ENCODE measurements at regions not wholly inside any gene's neighbourhood (a gene's known extent, or its start where the extent isn't known, plus 50 kb on each side); places are given as distances from the start of the nearest gene placed in this dataset.

DNA sequence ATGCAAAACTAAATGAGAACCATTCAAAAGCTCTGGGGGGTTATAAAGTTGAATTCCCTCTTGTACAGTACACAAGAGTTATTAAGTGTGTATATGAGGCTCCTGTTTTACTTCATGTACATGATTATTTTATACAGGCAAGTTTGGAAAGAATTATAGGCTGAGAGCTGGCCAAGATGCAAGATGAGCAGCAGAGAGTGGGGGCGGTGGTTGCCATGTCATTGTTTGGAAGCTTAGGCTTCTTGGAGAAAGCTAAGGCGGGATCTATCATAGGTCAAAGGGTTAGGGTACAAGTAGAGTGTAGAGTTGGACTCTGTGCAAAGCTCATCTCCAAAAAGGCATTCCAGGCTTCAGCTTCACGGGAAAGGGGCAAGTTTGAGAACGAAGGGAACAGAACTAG is 297.1 kb upstream of the TBX3 start:
- no peak for DNase-seq (ENCODE audit: low read depth in 4 of 4, low spot score in 3 of 4)

DNA sequence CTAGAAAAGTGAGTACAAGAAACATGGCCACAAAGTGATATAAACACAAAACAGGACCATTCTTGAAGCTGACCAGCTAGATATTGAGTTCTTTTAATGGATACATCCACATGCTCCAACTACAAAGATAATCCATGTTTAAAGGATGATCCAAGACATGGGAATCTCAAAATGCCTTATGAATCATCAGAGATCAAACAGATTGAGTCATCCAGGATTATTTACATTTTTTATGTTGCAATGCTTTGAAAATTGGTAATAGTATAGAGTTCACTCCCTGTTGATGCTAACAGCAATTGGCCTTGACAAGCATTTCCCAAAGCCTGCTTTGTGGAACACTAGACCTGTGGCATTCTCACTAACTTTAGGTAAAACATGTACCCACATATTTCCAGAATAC is 293.0 kb upstream of the TBX3 start:
- DNase-seq (ENCODE audit: low read depth in 4 of 4, low spot score in 3 of 4) = no peak

DNA sequence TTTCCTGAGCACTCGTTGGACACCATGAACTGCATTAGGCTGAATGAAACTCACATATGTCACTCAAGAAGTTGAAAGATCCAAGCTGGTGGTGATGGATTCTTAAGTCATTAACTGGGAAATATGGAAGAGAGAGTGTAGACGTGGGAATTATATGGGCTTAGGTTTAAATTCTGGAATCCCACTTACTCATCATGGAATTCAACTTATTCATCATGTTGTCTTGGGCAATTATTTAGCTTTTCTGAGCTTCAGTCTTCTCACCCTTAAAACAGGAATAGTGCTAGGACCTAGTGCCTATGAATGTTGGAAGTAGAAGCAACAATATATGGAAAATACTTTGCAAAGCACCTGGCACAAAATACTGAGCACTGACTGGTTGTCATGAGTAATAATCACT is 292.4 kb upstream of the TBX3 start:
- DNase-seq (ENCODE audit: low read depth in 4 of 4, low spot score in 3 of 4) = no peak

DNA sequence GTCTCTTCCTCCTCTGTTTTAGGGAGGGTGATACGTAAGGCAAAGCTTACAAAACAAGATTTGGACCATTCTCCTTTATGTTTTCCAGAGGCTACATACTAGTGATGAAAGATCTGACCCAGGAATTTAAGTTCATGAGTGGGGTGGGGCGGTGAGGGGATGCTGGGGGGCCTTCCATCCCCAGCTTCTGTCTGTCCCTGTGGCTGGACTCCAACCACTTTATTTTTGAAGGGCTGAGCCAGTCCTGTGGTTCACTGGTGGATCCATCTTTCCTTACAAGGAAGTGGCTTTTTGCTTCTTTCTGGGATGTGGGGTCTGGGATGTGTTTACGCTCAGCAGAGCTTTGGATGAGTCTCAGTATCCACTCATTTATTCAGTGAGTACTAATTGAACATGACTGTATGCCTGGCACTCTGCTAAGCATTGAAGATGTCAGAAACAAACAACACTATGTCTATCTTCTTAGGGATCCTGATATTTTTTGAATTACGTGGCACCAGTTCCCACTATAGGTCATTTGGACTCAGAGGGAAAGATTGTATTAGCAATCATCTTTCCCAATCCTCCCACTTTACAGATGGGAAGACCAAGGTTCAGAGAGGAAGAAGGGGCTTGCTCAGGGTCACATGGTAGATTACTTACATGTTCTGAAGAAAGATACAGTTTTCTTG is 291.8 kb upstream of the TBX3 start:
- no peak for DNase-seq (ENCODE audit: low read depth in 4 of 4, low spot score in 3 of 4)

DNA sequence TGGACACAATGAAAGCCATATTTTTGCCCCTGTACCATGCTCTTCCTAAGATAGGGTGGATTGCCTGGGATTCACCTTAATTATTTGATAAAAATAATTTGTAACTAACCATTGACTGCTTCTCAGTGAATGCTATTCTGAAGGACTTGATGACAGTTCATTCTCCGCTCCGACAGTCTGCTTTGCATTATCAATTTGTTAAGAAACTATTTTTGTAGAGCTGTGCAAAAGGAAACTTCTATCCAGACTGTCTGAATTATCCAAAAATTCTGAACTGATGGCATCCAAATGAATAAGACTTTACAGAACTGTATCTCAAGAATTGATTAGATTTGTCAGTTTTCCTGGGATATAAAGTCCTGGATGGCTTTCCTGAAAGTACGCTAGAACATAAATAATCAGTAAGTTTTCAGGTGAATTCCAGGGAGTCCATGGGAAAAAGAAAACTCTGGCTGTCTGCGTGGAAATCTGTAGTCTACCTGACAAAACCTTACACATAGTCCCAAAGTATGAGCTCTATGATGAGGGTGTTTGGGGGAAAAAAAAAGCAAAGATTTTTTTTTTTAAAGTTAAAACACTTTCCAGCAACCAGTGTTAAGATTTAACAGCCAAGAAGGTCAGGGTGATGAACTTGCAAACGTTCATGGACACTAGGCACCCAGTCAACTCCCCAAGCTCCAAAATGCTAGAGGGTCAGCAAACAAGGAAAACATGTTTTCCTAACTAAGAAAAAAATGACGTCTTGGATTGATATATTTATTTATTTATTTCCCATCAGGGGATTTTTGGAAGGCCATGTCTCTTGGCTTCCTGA is 291.1 kb upstream of the TBX3 start:
- DNase-seq (ENCODE audit: low read depth in 4 of 4, low spot score in 3 of 4) = no peak

DNA sequence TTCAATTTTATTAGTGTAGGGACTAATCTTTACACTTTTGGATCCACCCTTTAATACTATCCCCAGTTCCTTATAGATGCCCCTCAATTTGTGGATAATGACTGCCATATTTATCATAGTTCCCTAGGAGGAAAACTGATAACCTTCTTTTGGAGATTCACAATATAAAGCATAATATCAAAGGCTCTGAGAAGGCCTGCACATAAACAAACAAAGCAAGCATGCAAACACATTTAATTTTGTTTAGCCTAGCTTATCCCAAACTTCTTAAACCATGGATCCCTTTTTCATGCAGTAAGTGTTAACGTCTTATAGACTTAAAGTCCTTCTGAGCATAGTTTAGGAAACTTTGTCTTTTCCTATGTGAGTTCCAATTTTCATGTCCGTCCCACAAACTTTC is 290.4 kb upstream of the TBX3 start:
- no peak for DNase-seq (ENCODE audit: low read depth in 4 of 4, low spot score in 3 of 4)

DNA sequence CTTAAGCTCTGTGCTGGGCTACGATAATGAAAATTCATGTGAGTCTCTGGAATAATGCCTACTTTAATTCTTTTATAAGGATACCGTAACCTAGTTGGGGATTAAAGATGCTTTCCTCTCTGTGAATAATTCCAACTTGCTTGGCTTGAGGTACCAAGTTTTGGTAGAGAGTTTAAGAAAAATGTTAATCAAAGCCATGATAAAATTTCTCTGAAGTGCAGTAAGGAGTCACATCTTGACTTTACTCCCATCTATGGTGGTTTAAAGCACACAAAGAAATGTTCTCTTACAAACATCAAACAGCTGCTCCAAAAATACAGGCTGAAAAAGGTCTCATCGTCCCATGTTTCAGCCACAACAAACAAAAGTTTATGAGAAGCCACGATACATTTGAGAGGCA is 284.8 kb upstream of the TBX3 start:
- DNase-seq (ENCODE audit: low read depth in 4 of 4, low spot score in 3 of 4) = no peak

DNA sequence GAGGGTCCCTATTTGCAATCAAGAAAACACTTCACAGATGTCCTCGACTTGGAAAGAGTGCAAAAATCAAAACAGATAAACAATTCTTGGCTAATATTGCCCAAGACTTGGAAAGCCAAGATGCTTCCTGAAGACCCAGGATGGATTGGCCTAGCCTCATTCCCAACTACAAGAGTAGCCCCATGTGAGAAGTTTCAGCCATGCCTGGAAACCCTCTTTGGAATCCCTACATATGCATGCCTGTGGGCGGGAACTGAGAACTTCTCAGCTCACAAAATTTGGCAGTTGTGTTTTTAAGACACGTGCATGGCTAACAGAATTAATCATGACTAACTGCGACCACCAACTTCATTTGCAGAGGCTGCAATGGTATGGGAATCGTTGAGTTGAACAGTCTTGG is 283.2 kb upstream of the TBX3 start:
- no peak for DNase-seq (ENCODE audit: low read depth in 4 of 4, low spot score in 3 of 4)

DNA sequence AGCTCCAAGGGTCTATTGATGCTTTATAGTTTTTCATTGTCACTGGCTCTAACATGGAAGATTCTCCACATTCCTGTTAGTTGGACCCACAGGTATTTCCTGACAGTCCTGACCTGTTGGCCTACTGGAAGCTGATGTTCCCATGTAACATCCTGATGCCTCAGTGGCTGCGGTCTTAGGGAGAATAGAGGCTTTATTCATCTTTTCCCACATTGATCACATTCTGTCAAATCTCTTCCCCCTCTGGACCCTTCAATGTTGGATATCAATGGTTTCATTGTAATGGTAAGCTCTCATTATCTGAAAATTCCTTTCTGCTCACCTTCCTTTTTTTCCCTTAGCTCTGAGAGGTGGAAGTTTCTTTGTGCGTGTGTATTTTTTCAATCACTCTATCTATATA is 280.9 kb upstream of the TBX3 start:
- DNase-seq (ENCODE audit: low read depth in 4 of 4, low spot score in 3 of 4) = no peak

DNA sequence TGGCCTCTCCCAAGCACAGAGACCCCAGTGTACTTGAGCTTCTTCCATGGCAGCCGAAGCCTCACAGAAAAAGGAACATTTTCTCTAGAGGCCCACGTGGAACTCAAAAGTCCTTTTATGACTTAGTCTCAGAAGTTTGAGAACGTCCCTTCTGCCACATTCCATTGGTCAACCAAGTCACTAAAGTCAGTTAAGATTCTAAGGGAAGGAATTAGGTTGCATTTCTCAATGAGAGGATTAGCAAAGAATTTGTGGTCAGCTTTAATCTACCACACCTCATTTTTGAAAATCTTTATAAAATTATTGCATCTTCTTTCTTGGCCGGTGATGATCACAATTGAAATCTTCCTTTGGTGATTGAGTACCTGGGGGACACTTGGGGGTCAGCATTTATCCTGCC is 279.9 kb upstream of the TBX3 start:
- DNase-seq (ENCODE audit: low read depth in 4 of 4, low spot score in 3 of 4) = no peak

DNA sequence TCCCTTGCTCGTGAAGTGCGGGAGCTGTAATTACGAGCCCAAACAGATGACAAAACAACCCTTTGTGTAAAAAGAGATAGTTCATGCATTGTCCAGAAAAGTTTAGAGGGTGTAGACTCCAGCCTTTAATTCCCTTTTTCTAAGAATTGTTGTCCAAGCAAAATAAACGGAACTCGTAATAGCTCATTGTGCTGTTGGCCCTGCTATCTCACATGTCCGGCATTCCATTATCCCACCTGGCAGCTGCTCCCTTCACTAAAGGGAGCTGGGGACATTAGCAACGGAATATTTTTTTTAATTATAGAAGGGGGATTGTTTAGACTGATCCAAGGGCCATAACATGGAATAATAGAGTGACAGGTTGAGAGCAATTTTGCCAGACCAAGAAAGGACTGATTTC is 277.5 kb upstream of the TBX3 start:
- DNase-seq (ENCODE audit: low read depth in 4 of 4, low spot score in 3 of 4) = no peak

DNA sequence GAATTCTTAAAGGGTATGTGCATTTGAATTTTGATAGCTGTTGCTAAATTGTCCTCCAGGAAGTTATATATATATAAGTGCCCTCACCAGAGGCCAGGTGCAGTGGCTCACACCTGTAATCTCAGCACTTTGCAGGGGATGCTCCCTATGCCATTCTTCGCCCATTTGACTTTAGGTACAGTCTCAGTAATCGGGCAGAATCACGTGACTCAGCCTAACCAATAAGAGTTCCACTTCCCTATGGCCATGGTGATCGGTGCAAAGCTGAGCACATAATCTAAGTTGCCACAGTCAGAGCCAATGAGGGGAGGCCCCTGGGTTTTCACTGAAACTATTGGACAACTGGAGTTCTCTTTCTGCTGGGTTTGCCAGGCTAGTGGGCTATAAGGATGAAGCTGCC is 274.6 kb upstream of the TBX3 start:
- DNase-seq (ENCODE audit: low read depth in 4 of 4, low spot score in 3 of 4) = no peak

DNA sequence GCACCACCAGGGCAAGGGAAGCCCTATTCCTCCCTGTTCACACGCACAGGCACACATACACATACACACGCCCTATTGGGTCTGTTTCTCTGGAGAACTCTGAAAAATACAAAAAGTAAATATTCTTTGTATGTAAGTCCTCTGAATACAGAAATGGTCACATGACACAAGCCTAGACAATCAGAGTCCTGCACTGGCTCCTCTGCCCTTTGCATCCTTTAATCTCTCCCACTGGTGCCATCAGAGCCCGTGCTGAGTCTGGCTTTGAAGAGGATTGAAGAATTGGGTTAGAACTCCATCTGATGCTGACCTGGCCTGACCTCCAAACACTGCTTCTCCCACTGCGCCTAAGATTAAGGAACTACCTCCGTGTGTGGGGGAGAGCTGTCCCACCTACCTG is 273.2 kb upstream of the TBX3 start:
- DNase-seq (ENCODE audit: low read depth in 4 of 4, low spot score in 3 of 4) = no peak

DNA sequence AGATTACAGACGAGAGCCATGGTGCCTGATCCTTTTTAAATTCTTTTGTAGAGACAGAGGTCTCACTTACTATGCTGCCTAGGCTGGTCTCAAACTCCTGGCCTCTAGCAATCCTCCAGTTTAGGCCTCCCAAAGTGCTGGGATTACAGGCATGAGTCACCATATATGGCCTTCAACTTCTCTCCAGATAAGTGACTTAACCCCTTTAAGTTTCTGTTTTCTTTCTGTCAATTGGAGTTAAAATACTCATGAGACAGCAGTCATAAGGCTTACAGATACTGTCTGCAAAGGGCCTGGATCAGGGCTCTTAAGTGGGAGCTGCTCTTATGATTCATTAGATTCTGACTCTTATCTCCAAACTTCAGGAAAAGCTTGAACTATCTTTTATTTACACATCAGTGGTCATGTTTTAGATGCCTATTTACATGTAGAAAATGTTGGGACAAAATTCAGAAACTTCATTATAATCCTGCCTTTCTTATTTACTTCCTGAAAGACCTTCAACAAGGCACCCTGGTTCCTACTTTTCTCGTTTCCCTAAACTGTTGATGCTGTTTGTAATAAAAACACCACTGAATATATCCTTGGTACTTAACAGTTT is 271.5 kb upstream of the TBX3 start:
- DNase-seq (ENCODE audit: low read depth in 4 of 4, low spot score in 3 of 4) = no peak

DNA sequence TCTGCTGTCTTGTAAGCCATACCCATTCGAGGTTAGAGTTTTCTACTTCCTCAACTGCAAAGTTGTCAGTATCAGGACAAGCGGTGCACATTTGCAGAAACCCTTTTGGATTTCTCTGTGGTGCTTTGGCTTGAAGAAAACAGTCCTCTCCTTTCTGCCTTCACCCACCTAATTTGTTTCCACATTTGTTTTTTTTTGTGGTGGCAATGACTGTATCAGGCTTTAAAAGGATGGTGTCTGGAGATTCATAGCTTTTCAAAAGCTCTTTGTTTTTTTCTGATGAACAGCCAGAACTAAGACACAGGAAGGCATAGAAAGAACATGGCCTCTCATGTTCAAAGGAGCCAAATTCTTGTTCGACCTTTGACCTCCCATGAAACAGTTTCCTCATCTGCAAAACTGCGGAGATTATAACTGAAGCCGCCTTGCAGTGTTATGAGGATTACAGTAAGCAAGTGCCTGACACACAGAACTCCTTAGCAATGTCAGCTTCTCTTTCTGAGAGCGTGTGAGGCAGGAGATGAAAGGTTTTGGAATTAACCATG is 270.6 kb upstream of the TBX3 start:
- no peak for DNase-seq (ENCODE audit: low read depth in 4 of 4, low spot score in 3 of 4)

DNA sequence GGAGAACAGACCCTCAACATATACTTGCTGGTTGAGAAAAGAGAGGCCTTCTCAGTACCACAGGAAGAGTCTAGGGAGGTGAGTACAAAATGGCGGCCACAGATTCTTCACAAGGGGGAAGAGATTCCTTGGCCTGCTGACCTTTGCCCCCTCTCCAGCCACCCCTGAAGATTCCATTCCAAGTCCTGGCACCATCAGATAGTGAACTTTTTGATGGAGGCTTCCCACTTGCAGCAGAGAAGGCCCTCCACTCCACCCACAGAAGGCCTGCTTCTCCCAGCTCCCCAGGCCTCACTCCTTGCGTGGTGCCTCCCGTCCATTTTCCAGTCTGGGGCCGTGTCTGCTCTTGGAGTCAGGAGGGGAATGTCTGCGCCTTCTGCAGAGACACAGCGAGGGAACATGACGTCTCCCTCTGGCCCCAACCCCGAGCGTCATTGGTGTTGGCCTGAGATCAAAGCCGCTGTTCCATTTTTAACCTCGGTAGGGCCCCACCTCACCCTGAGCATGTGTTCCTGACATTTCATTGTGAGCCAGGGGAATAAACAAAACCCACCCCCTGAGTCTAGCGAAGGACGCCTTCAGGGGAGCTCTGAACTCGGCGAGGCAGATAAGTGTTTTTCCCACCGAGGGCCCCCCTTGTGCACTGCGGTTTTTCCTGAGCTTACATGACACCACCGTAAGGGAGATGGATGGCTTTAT is 268.7 kb upstream of the TBX3 start:
- peak; percentile 39 to 63 (median 50) for DNase-seq (ENCODE audit: low read depth in 4 of 4, low spot score in 3 of 4)

DNA sequence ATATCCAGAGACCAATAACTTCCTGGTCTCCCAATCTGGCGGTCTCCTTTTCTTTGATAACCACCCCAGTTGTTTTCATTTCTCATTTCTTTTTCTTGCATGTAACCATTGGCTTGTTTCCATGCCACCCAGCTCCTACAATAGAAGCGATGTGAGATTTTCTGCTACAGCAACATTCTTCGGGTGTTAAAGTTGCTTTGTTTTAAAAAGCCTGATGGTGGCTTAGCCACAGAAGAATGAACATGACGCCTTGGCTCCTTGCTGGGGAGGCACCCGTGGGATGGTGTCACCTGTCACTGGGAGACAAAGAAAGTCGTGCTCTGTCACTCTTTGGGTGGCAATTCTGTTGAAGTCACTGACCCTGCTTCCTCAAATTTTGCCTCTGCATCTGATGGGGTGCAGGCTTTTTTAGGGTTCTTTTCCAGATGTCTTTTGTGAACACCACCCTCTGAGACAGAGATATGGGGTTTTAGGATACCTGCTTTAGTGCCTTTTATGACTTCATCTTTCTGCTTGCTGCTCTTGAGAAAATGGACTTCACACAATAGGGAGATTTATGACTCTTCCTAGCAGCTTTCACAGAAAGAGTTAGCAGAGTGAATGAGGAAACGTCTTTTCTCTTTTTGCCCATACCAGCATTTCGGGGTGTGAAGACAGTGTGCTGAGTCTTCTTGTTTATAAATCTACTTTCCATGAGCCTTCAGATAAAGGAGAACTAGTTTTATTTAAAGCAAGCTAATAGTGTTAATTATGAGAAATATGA is 265.3 kb upstream of the TBX3 start:
- DNase-seq (ENCODE audit: low read depth in 4 of 4, low spot score in 3 of 4) = no peak

DNA sequence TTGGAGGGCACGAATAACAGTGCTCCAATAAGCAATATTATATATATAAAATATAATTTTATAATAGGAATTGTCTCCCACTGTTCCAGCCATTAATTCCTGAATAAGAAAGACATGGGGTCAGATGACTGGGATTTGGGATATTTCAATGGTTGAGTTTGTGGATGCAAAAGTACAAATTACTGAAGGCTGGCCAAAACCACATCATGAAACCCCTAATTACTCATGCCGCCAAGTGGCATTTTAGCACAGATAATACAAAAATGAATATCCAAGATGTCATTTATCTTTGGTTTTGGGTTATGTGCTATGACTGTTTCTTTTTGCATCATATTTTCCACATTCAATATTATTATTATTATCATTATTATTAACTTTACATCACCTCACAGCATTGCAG is 261.4 kb upstream of the TBX3 start:
- DNase-seq (ENCODE audit: low read depth in 4 of 4, low spot score in 3 of 4) = no peak

DNA sequence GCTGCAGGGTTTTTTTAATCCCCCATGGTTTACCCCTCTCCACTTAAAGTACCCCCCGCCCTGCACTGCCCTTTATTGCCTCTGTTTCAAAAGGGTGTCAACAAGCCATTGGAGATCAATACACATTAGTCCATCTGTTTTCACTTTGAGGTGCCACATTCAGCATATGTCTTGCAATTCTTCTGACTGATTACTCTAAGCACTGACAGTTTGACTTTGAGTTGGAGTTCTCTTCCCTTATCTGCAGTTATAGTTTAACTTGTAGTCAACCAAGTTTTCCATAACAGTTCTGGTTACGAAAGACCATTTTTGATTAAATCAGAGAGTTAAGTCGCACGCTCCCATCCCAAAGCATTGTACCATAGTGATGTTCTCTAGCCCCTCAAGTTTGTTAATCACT is 260.8 kb upstream of the TBX3 start:
- DNase-seq (ENCODE audit: low read depth in 4 of 4, low spot score in 3 of 4) = no peak

DNA sequence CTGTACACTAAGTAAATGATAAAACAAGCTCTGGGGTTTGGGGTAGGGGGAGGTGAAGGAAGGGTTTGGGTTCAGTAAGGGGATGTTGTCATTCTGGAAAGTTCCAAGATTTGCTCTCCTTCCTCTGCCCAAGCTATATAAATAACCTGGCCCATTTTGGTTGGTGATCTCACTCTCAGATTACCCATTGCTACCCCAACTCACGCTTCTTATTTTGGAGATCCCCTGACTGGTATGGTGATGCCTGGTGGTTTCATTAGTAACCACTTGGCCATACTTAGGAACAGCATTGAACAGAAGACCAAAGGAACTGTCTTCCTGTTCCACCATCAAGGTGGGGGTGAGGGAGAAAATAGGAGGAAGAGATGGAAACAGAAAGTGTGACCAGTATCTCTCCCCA is 259.6 kb upstream of the TBX3 start:
- no peak for DNase-seq (ENCODE audit: low read depth in 4 of 4, low spot score in 3 of 4)
